ENCODE measurements at regions not wholly inside any gene's neighbourhood (a gene's known extent, or its start where the extent isn't known, plus 50 kb on each side); places are given as distances from the start of the nearest gene placed in this dataset.
A peak's percentile ranks its signal among the peaks of the same experiment; 100 is the strongest.

- no peak overlapping the region for H3K27ac ChIP-seq (ENCODE audit: insufficient read depth, low read length)
- DNase-seq (ENCODE audit: low read depth in 2 of 2): peak; percentile 4 to 14
- H3K79me2 ChIP-seq (ENCODE audit: control insufficient read depth, insufficient read depth, low read length): no peaks in the 10 kb centered on the region
- no peak overlapping the region for H3K9ac ChIP-seq (ENCODE audit: insufficient read depth, low read length)
- H3K4me2 ChIP-seq (ENCODE audit: extremely low read depth, insufficient read depth, low read length): no peak overlapping the region
- no peaks in the 10 kb centered on the region for H4K20me1 ChIP-seq (ENCODE audit: control insufficient read depth, extremely low read depth, insufficient read depth, low read length)
- H3K4me3 ChIP-seq (replicated peaks in 1 of 4; ENCODE audit: control extremely low read depth in 1 of 4, insufficient read depth in 1 of 4, low read depth in 3 of 4, low read length in 4 of 4): no peak overlapping the region
- no peaks in the 10 kb centered on the region for H3K27me3 ChIP-seq (ENCODE audit: control insufficient read depth, insufficient read depth, low read length)
- no peaks in the 10 kb centered on the region for H3K36me3 ChIP-seq (ENCODE audit: control insufficient read depth, insufficient read depth, low read length)
- H2AFZ ChIP-seq (ENCODE audit: low read length): no peak overlapping the region
- TF ChIP-seq EZH2 (IDR thresholded peaks at IDR 0.05; ENCODE audit: low read length, missing control alignments): no peak
- TF ChIP-seq, protein P1, sequence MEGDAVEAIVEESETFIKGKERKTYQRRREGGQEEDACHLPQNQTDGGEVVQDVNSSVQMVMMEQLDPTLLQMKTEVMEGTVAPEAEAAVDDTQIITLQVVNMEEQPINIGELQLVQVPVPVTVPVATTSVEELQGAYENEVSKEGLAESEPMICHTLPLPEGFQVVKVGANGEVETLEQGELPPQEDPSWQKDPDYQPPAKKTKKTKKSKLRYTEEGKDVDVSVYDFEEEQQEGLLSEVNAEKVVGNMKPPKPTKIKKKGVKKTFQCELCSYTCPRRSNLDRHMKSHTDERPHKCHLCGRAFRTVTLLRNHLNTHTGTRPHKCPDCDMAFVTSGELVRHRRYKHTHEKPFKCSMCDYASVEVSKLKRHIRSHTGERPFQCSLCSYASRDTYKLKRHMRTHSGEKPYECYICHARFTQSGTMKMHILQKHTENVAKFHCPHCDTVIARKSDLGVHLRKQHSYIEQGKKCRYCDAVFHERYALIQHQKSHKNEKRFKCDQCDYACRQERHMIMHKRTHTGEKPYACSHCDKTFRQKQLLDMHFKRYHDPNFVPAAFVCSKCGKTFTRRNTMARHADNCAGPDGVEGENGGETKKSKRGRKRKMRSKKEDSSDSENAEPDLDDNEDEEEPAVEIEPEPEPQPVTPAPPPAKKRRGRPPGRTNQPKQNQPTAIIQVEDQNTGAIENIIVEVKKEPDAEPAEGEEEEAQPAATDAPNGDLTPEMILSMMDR (conservative IDR thresholded peaks at IDR 0.05 in 1 of 2, IDR thresholded peaks at IDR 0.05 in 1 of 2; ENCODE audit: low read depth in 1 of 2, low read length in 2 of 2): peak in 1 of 2 donors; percentile 55
- H3K9me3 ChIP-seq (ENCODE audit: control insufficient read depth, insufficient read depth, low read depth, low read length): no peaks in the 10 kb centered on the region
- H3K4me1 ChIP-seq (ENCODE audit: control insufficient read depth, extremely low read depth, insufficient read depth, low read length): no peaks in the 10 kb centered on the region
Measured at GRCh38 chr15:23877502-23878412, 190.7 kb upstream of the NDN start.

DNA sequence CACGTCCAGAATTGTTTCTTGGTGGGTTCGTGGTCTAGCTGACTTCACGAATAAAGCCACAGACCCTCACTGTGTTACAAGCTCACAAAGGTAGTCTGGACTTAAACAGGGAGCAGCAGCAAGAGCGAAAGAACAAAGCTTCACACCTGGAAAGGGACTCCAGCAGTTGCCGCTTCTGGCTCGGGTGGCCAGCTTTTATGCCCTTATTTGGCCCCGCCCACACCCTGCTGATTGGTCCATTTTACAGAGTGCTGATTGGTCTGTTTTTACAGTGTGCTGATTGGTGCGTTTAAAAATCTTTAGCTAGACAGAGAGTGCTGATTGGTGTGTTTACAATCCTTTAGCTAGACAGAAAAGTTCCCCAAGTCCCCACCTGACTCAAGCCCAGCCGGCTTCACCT is 194.2 kb upstream of the NDN start:
- Histone ChIP-seq H4K20me1 (ENCODE audit: control insufficient read depth, extremely low read depth, insufficient read depth, low read length) (no peaks in the 10 kb centered on the region), H3K4me3 (replicated peaks in 1 of 4; ENCODE audit: control extremely low read depth in 1 of 4, insufficient read depth in 1 of 4, low read depth in 3 of 4, low read length in 4 of 4) (no peak overlapping the region)
- DNase-seq (ENCODE audit: low read depth in 2 of 2): no peak

GRCh38 chr15:23890218-23890617 is 203.1 kb upstream of the NDN start:
- Histone ChIP-seq H3K27ac (ENCODE audit: insufficient read depth, low read length) (no peak overlapping the region), H3K4me3 (replicated peaks in 1 of 4; ENCODE audit: control extremely low read depth in 1 of 4, insufficient read depth in 1 of 4, low read depth in 3 of 4, low read length in 4 of 4) (no peak overlapping the region), H3K4me1 (ENCODE audit: control insufficient read depth, extremely low read depth, insufficient read depth, low read length) (no peaks in the 10 kb centered on the region), H3K27me3 (ENCODE audit: control insufficient read depth, insufficient read depth, low read length) (no peaks in the 10 kb centered on the region), H3K79me2 (ENCODE audit: control insufficient read depth, insufficient read depth, low read length) (no peaks in the 10 kb centered on the region), H3K4me2 (ENCODE audit: extremely low read depth, insufficient read depth, low read length) (no peak overlapping the region), H3K9me3 (ENCODE audit: control insufficient read depth, insufficient read depth, low read depth, low read length) (no peaks in the 10 kb centered on the region), H4K20me1 (ENCODE audit: control insufficient read depth, extremely low read depth, insufficient read depth, low read length) (no peaks in the 10 kb centered on the region), H2AFZ (ENCODE audit: low read length) (no peak overlapping the region), H3K9ac (ENCODE audit: insufficient read depth, low read length) (no peak overlapping the region), H3K36me3 (ENCODE audit: control insufficient read depth, insufficient read depth, low read length) (no peaks in the 10 kb centered on the region)
- TF ChIP-seq, protein P1 (conservative IDR thresholded peaks at IDR 0.05 in 1 of 2, IDR thresholded peaks at IDR 0.05 in 1 of 2; ENCODE audit: low read depth in 1 of 2, low read length in 2 of 2): no peak
- no peak for TF ChIP-seq EZH2 (IDR thresholded peaks at IDR 0.05; ENCODE audit: low read length, missing control alignments)
- DNase-seq (ENCODE audit: low read depth in 2 of 2): no peak

More for the DNA sequence above, 194.2 kb upstream of the NDN start:
- H2AFZ ChIP-seq (ENCODE audit: low read length): no peak overlapping the region
- no peaks in the 10 kb centered on the region for H3K4me1 ChIP-seq (ENCODE audit: control insufficient read depth, extremely low read depth, insufficient read depth, low read length)
- no peak overlapping the region for H3K4me2 ChIP-seq (ENCODE audit: extremely low read depth, insufficient read depth, low read length)
- H3K9me3 ChIP-seq (ENCODE audit: control insufficient read depth, insufficient read depth, low read depth, low read length): no peaks in the 10 kb centered on the region
- H3K79me2 ChIP-seq (ENCODE audit: control insufficient read depth, insufficient read depth, low read length): no peaks in the 10 kb centered on the region
- TF ChIP-seq, protein P1 (conservative IDR thresholded peaks at IDR 0.05 in 1 of 2, IDR thresholded peaks at IDR 0.05 in 1 of 2; ENCODE audit: low read depth in 1 of 2, low read length in 2 of 2): no peak
- TF ChIP-seq EZH2 (IDR thresholded peaks at IDR 0.05; ENCODE audit: low read length, missing control alignments): no peak
- H3K27me3 ChIP-seq (ENCODE audit: control insufficient read depth, insufficient read depth, low read length): no peaks in the 10 kb centered on the region
- no peak overlapping the region for H3K9ac ChIP-seq (ENCODE audit: insufficient read depth, low read length)
- no peak overlapping the region for H3K27ac ChIP-seq (ENCODE audit: insufficient read depth, low read length)
- no peaks in the 10 kb centered on the region for H3K36me3 ChIP-seq (ENCODE audit: control insufficient read depth, insufficient read depth, low read length)

Measured in fibroblast of lung (primary cell).